ENCODE measurements at regions not wholly inside any gene's neighbourhood (a gene's known extent, or its start where the extent isn't known, plus 50 kb on each side); places are given as distances from the start of the nearest gene placed in this dataset.
A peak's percentile ranks its signal among the peaks of the same experiment; 100 is the strongest.

- no peak overlapping the region for H3K27ac ChIP-seq
- DNase-seq = no peak
- no peaks in the 10 kb centered on the region for H3K9me2 ChIP-seq (ENCODE audit: insufficient read depth)
- H3K27me3 ChIP-seq (ENCODE audit: insufficient read depth, low read depth) = no peaks in the 10 kb centered on the region
- no peak overlapping the region for H3K4me3 ChIP-seq
- H3K4me1 ChIP-seq (replicated peaks; ENCODE audit: insufficient read depth) = peaks cover 10% of the 10 kb centered on the region
- H4K20me1 ChIP-seq (ENCODE audit: insufficient read depth) = no peaks in the 10 kb centered on the region
- intact Hi-C loops (cut with micrococcal nuclease; ENCODE audit: unreplicated experiment) = no loop called here
- no peaks in the 10 kb centered on the region for H3K36me3 ChIP-seq (ENCODE audit: low read depth)
- POLR2A ChIA-PET (ENCODE audit: unreplicated experiment) = no interaction called here
- H3F3A ChIP-seq (ENCODE audit: insufficient read depth, low read depth) = no peaks in the 10 kb centered on the region
- no peaks in the 10 kb centered on the region for H3K9me3 ChIP-seq (ENCODE audit: insufficient read depth, low read depth)
- no peak overlapping the region for H3K4me2 ChIP-seq
- BruUV-seq (replicated peaks) = no TSS peak
- TF ChIP-seq CTCF (conservative IDR thresholded peaks at IDR 0.05) (no peak), EZH2 (IDR thresholded peaks at IDR 0.05; ENCODE audit: low read depth) (no peak)
- no peaks in the 10 kb centered on the region for H3K79me2 ChIP-seq (ENCODE audit: low read depth)
- H2AFZ ChIP-seq = no peak overlapping the region
- CTCF ChIA-PET = no interaction called here
Measured at GRCh38 chr6:91715171-91715805, 1128.4 kb upstream of the MAP3K7 start.

- Histone ChIP-seq H3K36me3 (ENCODE audit: low read depth) (no peaks in the 10 kb centered on the region), H3K27ac (no peak overlapping the region), H3K4me2 (no peak overlapping the region), H3K4me1 (replicated peaks; ENCODE audit: insufficient read depth) (peaks cover 16% of the 10 kb centered on the region), H3K79me2 (ENCODE audit: low read depth) (no peaks in the 10 kb centered on the region), H3K27me3 (ENCODE audit: insufficient read depth, low read depth) (no peaks in the 10 kb centered on the region), H3K4me3 (no peak overlapping the region), H2AFZ (no peak overlapping the region), H3K9me2 (ENCODE audit: insufficient read depth) (no peaks in the 10 kb centered on the region), H3K9me3 (ENCODE audit: insufficient read depth, low read depth) (no peaks in the 10 kb centered on the region), H3F3A (ENCODE audit: insufficient read depth, low read depth) (no peaks in the 10 kb centered on the region), H4K20me1 (ENCODE audit: insufficient read depth) (no peaks in the 10 kb centered on the region)
- no TSS peak for BruUV-seq (replicated peaks)
- no peak for DNase-seq
- TF ChIP-seq EZH2 (IDR thresholded peaks at IDR 0.05; ENCODE audit: low read depth) (no peak), CTCF (conservative IDR thresholded peaks at IDR 0.05) (0 out of 2 replicates have a peak, but pooled peaks have one; percentile 14)
- POLR2A ChIA-PET (ENCODE audit: unreplicated experiment) = no interaction called here
- CTCF ChIA-PET = no interaction called here
- intact Hi-C loops (cut with micrococcal nuclease; ENCODE audit: unreplicated experiment) = no loop called here
Measured at GRCh38 chr6:91713911-91714310, 1127.0 kb upstream of the MAP3K7 start.

GRCh38 chr6:91711518-91711917 lies 1124.6 kb upstream of the MAP3K7 start:
- Histone ChIP-seq H3K36me3 (ENCODE audit: low read depth) (no peaks in the 10 kb centered on the region), H3K9me3 (ENCODE audit: insufficient read depth, low read depth) (no peaks in the 10 kb centered on the region), H3K9me2 (ENCODE audit: insufficient read depth) (no peaks in the 10 kb centered on the region), H3K4me1 (replicated peaks; ENCODE audit: insufficient read depth) (peaks cover 19% of the 10 kb centered on the region), H3K79me2 (ENCODE audit: low read depth) (no peaks in the 10 kb centered on the region), H3K4me3 (no peak overlapping the region), H3K4me2 (no peak overlapping the region), H3K27ac (no peak overlapping the region), H4K20me1 (ENCODE audit: insufficient read depth) (no peaks in the 10 kb centered on the region), H3K27me3 (ENCODE audit: insufficient read depth, low read depth) (no peaks in the 10 kb centered on the region), H2AFZ (no peak overlapping the region), H3F3A (ENCODE audit: insufficient read depth, low read depth) (no peaks in the 10 kb centered on the region)
- intact Hi-C loops (cut with micrococcal nuclease; ENCODE audit: unreplicated experiment) = no loop called here
- DNase-seq = no peak
- ChIA-PET POLR2A (ENCODE audit: unreplicated experiment) (no interaction called here), CTCF (interaction anchor here (0.6 kb wide), 1 partner anchor 40 kb away, joined by 3 read pairs; no protein-coding TSS in a partner anchor)
- no peak for TF ChIP-seq EZH2 (IDR thresholded peaks at IDR 0.05; ENCODE audit: low read depth)
- no peak for TF ChIP-seq CTCF (conservative IDR thresholded peaks at IDR 0.05)
- BruUV-seq (replicated peaks) = no TSS peak
